GM18873 (cell line): ENCODE measurements at regions not wholly inside any gene's neighbourhood (a gene's known extent, or its start where the extent isn't known, plus 50 kb on each side); places are given as distances from the start of the nearest gene placed in this dataset.

Source experiments
- ATAC-seq: cut with Tn5 transposase; IDR thresholded peaks from one replicate; pipeline ENCODE4 v1.9.1; 2021; ENCODE audit warnings: mild to moderate bottlenecking, moderate library complexity, moderate number of reproducible peaks; ENCODE audit not compliant: unreplicated experiment, low FRiP score

DNA sequence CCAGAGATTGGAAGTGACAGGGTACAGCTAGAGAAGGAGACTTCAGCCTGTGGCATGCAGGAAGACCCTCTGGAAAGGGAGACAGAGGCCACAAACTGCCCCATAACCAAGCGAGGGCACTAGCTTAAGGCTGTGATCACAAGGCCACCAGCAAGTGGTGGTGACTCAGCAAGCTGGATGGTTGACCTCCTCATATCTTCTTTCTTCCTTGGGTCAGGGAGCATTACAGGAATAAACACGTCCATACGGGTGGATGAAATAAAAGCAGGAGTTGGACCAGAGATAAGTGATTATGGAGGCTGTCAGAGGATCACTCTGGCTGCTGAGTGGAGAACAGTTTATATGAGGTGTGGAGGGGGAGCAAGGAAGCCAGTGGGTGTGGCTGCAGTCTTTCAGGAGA lies 234.6 kb upstream of the TAS2R1 start:
- ATAC-seq: no peak

DNA sequence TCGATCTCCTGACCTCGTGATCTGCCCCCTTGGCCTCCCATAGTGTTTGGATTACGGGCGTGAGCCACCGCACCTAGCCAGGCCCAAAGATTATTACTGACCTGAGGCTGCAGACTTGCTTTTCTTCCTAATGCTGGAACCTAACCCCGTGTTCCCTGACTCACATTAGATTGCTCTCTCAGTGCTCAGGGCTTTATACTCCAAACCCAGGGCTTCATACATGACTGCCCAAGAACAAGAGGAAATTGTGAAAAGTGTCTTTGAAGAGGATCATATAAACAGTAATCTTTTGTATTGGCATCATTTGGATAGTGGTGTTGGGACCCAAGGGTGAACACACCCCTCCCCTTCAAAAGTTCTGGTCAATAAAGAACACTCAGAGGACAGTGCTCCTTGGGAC lies 233.3 kb upstream of the TAS2R1 start:
- ATAC-seq: no peak

DNA sequence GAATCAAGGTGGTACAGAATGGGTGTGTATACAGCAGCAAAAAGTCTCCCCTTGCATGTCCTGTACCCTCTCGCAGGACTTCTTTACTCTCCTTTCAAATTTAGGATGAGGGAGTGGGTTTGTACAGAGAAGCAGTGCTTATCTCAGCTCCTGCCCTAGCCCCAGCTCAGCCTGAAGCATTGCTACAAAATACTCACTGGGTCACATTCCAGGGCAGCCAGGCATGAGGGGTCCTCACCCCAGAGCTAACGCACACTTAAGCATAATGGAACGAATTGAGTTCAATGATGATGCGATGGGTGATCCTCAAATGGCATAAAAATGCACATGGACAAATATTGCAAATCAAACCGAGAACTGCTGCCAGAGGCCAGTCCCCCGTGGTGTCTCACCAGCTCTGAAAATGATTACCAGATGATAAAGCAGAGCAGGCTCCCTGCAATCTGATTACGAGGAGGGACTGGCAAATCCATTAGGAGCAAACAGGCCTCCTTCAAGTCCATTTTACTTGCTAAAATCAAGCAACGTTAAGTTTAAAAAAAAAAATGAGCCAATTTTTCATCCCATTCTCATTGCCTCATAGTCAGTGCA lies 231.6 kb upstream of the TAS2R1 start:
- ATAC-seq: no peak

DNA sequence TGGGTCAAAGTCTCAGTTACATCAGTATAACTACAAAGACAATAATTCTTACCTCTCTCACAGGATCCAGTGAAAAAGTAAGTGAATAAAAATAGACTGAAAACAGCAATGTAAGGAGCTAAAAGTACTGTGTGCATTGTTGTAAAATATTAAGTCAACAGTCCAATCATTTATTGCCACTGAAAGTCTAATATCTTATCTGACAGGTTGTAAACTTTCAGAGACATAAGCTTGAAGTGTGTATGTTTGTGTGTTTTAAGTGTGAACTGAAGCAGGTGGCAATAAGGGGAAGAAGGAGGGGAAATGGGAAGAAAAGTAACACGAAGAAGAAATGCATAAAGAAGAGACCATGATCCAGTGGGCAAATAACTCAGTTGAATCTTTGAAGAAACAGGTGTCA lies 229.7 kb upstream of the TAS2R1 start:
- ATAC-seq: no peak

DNA sequence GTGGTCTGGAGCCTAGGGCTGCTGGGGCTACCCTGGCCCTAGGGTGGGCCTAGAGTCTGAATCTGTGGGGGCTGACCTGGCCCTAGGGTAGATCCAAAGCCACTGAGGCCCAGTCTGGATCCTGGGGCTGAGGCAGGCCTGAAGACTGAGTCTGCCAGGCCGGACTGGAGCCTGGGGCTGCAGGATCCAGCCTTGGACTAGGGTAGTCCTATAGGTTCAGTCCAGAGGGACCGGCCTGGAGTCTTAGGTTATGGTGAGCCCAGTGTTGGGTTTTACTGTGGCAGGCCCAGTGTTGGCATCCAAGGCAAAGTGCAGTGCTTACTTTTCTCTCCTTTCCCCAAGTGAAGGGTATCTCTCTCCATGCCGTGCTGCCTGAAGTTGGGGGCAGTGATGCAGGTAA lies 227.9 kb upstream of the TAS2R1 start:
- no peak for ATAC-seq

DNA sequence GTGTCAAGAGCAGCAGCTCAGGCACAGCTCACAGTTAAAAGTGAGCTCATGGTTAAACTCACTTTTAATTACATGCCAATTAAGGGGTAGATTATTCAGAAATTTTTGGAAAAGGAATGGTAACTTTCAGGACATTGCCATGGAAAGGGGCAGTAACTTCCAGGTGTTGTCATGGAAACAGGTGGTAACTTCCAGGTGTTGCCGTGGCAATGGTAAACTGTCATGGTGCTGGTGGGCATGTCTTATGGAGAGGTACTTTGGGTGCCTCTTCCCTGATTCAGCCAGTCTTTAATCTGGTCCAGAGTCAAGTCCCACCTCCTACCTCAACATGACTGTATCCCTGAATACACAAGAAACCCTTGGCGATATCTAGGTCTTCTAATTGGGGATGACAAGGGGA lies 223.2 kb upstream of the TAS2R1 start:
- no peak for ATAC-seq

DNA sequence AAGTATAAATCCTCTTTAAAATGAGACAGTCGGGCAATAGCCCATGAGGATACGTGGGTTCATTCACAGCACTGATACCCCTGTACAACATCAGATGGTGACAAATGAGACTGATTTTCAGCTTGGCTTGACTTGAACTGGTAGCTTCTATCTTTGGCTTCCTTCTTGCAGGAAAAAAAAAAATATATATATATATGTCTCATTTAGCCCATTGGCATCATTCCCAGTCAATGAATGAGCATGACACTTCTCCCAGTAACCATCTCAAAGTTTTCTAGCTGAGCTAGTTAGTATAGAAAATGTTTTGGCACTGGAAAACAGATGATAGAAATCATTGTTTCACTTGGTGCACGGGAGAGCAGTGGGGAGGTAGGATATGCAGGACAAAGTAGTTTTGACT lies 222.5 kb upstream of the TAS2R1 start:
- ATAC-seq: no peak

DNA sequence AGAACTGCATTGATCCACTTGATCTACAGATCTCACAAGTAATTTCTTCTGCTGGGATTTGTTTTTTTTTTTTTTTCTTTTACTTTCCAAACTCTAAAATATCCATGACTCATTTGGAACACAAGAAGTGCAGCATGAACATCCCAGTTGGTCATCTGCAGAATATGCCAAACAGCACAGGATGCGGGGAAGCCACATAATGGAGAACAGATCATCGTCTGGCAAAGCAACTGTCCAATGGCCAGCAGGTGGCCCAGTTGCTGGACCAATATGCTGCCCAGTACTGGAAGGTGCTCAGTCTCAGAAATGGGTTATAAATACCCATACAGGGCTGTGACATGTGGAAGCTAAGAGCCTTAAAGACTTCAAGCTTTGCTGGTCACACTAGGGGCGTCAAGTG lies 221.3 kb upstream of the TAS2R1 start:
- no peak for ATAC-seq

DNA sequence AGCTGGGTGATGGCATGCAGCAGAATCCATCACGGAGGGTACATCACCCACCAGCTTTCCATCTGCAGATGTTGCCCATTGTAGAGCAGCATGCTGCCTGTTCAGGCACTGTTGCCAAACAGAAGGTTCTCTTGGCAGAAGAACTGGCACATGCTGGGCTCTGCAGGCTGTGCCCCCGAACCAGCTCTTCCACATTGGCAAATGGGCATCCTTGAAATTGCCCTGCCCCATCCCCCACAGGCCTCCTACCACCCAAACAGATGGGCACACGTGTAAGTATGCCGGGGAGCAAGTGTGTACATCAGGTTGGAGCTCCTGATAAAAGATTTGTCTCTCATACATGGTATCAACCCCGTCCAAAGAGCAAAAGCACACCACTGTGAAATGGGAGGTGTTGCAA lies 220.3 kb upstream of the TAS2R1 start:
- no peak for ATAC-seq

DNA sequence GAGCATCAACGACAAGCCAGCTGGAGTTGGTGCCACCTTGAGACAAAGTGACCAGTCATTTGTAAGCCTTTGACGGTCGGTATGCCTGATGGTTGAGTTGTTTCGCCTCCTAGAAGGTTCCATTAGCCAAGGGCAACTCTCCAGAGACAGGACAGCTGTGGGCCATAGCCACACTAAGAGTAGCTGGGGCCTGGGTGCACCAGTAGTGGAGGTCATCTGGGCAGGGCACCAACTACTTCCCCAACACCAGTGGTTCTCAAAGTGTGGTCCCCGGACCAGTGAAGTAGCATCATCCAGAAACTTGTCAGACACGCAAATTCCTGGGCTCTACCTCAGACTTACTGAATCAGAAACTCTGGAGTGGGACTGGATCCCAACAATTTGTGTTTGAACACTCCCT lies 217.5 kb upstream of the TAS2R1 start:
- no peak for ATAC-seq

DNA sequence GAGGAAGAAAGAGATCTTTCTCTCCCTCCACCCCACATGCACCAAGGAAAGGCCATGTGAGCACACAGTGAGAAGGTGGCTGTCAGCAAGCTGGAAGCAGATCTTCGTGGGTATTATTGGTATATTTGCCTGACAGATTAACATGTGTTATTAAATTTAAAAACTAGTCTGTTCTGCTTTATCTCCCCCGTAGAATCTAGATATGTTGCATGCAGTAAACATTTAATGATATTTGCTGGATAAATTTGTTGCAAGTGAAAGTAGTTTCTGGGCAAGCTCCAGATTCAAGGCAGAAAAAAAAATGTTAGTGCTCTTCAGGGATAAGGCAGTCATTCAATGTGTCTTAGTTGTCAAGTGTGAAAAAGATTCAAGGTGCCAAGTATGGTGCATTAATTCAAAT lies 215.0 kb upstream of the TAS2R1 start:
- ATAC-seq: no peak

DNA sequence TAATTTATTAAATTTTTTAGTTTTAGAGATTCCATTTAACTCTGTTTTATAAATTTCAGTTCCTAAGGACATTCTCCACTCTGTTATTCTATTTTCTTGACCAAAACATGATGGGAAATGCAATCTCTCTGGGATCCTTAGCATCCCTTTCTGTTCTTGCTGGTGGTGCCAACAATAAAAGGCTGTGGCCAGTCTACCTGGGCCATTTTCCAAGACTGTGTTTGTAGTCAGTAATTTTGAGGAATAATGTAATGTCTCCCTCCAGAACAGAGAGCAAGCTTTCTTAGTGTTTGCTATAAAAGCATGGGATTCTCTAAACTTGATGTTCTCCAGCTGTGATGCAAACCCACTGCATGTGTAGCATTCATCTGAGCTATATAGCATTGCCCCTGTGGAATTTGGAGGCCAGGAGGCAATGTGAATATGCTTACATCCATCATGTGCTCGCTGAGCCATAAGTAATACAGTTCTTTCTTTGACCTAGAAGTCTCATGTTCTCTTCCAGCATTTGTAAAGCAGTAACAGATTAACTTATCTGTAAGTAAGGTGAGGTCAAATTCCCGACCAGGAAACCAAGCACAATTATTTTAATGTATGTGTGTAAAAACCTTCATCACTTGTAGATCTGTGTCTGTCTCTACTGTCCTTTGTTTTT lies 211.5 kb upstream of the TAS2R1 start:
- no peak for ATAC-seq

DNA sequence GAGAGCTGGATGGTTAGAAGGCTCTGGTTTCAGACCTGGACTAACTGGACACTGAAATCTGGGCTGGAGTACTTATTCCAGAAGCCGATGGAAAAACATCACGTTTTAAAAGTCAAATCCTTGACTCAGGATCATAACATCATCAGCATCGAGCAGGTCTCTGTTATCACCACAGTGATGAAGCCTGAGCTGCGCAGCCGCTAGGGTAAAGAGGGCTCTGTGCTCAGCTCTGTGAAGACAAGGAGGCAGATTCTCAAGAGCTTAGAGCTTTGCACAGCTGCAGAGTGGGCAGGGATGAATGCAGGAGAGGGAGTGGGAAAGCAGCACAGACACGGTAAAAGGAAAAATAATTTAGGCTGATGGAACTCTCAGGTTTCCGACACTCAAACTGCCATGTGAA lies 208.8 kb upstream of the TAS2R1 start:
- ATAC-seq: no peak

DNA sequence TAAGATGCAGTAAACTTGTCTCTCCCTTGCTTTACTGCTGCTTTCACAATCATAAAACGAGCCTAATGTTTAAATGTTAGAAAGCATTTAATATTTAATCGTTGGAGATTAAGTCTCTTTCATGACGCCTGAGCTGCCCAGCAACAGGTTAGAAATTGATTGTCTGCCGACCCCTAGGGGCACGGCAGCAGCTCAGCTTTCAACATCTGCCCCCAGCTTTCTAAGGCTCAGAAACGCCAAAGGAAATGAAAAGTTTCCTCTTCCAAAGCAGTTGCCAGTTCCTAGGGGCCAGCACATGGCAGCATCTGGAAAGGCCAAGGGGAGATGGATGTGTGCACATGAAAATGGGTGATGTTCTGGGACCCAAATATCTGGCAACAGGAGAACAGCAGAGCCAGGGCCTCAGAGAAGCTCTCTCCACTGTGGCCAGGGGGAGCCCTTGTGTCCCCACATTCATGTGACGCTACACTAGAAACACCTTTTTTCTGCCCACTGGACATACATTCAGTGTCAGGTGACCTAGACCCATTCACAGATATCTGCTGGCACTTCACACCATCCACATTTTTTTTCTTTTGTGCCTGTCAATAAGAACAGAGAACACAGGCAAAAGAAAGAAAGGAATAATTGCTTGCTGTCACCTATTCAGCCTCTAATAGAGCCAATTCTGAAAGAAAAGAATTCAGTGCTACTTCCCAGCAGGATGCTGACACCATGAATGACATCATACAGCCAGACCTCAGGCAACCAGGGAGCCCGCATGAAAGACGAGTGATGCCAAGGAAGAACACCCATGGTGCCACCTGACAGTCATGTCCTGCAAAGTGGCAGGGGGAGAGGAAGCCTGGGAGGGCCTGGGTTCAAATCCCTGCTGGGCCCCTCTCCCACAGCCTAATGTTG lies 205.0 kb upstream of the TAS2R1 start:
- no peak for ATAC-seq

DNA sequence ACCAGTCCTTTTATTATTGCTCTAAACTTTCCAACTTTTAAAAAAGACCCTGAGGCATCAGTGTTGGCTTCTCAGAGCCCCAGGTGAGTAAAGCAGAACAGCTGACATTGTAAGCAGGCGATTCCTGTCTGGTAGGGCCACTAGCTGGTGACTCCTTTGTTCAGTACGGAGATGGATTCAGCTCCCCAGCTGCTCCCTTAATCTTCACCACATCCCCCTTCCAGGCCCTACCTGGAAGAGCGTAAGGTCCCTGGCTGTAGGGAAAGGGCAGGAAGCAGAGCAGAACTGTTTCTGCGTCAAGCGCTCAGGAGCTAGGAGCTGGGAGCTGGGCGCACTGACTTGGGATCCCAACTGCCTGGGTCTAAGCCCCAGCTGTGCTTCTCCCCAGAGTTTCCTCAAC lies 203.7 kb upstream of the TAS2R1 start:
- ATAC-seq: no peak

DNA sequence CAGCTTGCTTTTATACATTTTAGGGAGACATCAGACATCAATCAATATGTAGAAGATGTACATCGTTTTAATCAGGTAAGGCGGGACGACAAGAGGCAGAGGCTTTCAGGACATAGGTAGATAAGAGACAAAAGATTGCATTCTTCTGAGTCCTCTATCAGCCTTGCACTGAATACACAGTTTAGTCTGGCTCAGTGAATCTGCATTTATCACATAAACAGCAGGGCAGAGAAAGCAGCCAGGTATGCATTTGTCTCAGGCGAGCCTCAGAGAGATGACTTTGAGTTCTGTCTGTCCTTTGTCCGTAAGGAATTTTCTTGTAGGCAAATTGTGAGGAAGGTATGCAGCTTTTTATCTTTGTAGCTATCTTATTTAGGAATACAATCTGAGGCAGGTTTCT lies 202.8 kb upstream of the TAS2R1 start:
- no peak for ATAC-seq

DNA sequence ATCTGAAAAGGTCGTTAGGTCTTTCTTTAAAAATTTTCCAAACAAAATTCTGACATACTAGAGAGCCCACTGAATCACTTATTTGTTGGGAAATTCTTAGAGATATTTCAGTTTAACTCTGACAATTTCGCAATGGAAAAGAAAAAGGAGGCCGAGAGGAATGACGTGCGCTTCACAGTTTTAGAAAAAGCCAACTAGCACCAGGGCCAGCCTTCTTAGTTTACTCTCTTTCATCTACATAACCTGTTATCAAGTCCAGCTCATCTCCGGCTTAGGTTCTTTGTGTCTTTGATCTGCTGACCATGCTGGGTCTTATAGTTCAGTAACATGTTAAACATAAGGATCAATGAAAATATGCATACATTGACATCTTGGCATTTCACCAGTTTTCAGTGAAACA lies 201.7 kb upstream of the TAS2R1 start:
- ATAC-seq: no peak

DNA sequence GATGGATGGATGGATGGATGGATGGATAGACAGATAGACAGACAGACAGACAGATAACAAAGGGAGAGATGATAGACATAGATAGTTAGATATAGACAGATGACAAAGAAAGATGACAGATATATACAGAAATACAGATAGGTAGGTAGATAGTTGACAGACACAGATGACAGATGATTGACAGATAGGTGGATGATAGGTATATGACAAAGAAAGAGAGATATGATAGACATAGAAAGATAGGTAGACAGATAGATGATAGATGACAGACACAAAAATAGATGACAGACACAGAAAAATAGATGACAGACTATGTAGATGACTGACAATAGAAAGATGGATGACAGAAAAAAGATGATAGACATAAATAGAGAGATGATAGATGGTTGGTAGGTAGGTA lies 200.0 kb upstream of the TAS2R1 start:
- ATAC-seq: no peak

DNA sequence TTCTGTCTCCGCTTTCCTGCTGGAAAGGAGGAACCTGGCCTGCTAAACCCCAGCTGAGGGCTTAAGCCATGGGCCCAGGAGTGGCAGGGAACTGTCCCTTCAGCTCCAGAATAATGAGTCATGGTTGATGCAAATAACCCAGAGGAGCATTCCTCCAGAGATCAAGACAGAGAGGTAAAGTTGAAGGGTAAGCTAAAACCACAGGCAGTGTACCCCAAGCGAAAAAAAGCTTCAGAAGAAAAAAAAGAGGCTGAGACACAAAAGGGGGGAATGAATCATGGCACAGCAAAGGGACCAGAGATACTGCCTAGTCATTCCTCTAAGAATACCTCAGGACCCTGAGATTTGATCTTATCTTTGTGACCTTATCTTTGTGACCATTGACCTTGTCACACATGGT lies 199.5 kb upstream of the TAS2R1 start:
- ATAC-seq: no peak

DNA sequence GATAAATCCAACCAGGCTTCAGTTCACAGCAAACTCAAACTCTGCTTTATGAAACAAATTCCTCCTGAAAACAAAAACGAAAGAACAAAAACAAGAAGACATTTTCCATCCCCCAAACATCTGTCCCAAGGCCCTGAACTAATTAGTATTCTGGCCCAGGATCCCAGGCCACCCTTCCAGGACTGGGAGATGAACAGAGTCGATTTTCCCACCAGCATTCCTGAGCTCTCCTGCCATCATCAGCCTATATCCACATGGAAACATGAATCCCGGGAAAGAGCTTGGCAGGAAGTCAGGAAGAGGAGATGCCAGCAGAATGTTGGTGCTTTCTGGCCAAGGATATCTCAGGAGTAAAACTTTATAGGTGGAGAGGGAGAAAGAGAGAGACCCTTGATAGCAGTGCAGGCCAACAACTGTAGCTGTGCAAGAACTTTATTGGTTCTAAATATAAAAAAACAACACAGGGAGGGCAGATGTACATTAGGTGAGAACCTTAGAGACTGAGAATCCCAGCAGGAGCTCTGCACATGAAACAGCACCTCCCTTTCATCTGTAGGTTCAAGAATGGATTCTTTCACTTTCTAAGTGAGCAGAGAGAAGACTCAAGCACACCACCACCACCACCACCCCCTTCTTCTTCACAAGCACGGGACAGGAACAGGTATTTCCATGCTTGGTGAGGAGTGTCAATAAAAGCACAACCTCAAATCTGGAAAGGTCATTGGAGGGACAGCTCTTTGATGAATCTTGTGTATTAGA lies 190.7 kb upstream of the TAS2R1 start:
- ATAC-seq: no peak

DNA sequence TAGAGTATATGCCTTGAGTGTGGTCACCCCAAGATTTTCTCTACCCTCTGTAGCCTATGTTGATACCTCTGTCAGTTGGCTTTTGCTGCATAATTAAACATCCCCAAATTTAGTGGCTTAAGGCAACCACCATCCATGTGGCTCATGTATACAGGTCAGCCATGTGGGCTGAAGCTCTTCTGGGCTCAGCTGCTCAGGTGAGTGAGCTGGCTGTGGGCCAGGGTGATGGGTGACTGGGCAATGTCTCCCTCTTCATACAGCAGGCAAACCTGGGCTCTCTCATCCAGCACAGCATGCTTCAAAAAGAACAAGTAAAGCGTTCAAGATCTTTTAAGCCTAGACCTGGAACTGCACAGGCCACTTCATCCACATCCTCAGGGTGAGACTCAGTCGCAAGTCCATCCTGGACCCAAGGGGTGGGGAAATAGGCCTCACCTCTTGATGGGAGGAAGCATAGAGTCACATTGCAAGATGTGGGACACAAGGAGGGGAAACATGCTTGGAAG lies 188.2 kb upstream of the TAS2R1 start:
- ATAC-seq: no peak
